ENCODE measurements at regions not wholly inside any gene's neighbourhood (a gene's known extent, or its start where the extent isn't known, plus 50 kb on each side); places are given as distances from the start of the nearest gene placed in this dataset.

DNA sequence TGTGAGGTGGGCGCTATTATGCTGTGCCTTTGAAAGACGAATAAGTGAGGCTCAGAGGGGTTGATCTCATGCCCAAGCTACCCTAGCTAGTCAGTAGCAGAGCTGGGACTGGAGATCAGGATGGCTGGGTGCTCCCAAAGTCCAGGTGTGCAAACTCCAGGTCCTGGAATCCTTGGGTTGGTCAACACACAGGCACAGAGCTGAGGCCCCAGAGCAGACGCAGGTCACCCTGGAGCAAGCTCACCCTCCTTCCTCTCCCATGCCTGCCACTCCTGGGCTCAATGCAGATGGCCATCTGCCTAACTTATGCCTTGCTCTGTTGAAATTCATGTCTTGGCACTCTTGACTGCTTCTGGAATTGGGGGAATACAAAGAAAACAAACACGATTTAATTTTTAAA is 587.2 kb downstream of the PTPRU start:
- TF ChIP-seq SPI1 (IDR thresholded peaks at IDR 0.05; ENCODE audit: low read depth, low read length) (no peak), TAF1 (IDR thresholded peaks at IDR 0.05; ENCODE audit: low read depth, low read length) (no peak), POLR2A (IDR thresholded peaks at IDR 0.05; ENCODE audit: low read depth, low read length) (no peak)
